ENCODE measurements at regions not wholly inside any gene's neighbourhood (a gene's known extent, or its start where the extent isn't known, plus 50 kb on each side); places are given as distances from the start of the nearest gene placed in this dataset.

GRCh38 chr5:165858118-165858517 is 2352.7 kb downstream of the MAT2B start:
- Histone ChIP-seq H2AFZ (ENCODE audit: control insufficient read depth, low read length) (no peak overlapping the region), H3K4me3 (ENCODE audit: control insufficient read depth in 2 of 3, extremely low read depth in 1 of 3, insufficient read depth in 2 of 3, low read depth in 1 of 3, low read length in 3 of 3) (no peak overlapping the region), H3K4me1 (ENCODE audit: control insufficient read depth, extremely low read depth, insufficient read depth, low read length) (no peaks in the 10 kb centered on the region), H4K20me1 (ENCODE audit: control insufficient read depth, extremely low read depth, insufficient read depth, low read length) (no peaks in the 10 kb centered on the region), H3K4me2 (ENCODE audit: control insufficient read depth, extremely low read depth, insufficient read depth, low read depth, low read length) (no peak overlapping the region), H3K9ac (ENCODE audit: control insufficient read depth, extremely low read depth, insufficient read depth, low read length) (no peak overlapping the region), H3K36me3 (ENCODE audit: control insufficient read depth in 2 of 2, extremely low read depth in 1 of 2, insufficient read depth in 2 of 2, low read length in 2 of 2) (no peaks in the 10 kb centered on the region), H3K9me3 (ENCODE audit: control insufficient read depth, low read depth, low read length) (no peaks in the 10 kb centered on the region), H3K27ac (ENCODE audit: control insufficient read depth, insufficient read depth, low read length) (no peak overlapping the region), H3K79me2 (ENCODE audit: control insufficient read depth, insufficient read depth, low read length) (no peaks in the 10 kb centered on the region), H3K9me1 (ENCODE audit: control insufficient read depth, extremely low read depth, insufficient read depth, low read length) (no peaks in the 10 kb centered on the region), H3K27me3 (ENCODE audit: control insufficient read depth, extremely low read depth, insufficient read depth, low read length) (no peaks in the 10 kb centered on the region)
- dilution Hi-C loops (cut with MboI; ENCODE audit: extremely low pct_ligation_motif_present, low sequenced_read_pairs): no loop called here
- TF ChIP-seq EZH2 (IDR thresholded peaks at IDR 0.05; ENCODE audit: low read length) (no peak), CTCF (optimal IDR thresholded peaks at IDR 0.05 in 1 of 3, IDR thresholded peaks at IDR 0.05 in 1 of 3, conservative IDR thresholded peaks at IDR 0.05 in 1 of 3; ENCODE audit: extremely low read depth in 1 of 3, insufficient read depth in 2 of 3, low read length in 3 of 3) (no peak)
- FAIRE-seq: no peak
- no peak for DNase-seq (ENCODE audit: low read depth, low spot score)

GRCh38 chr5:165859251-165859650 is 2353.8 kb downstream of the MAT2B start:
- dilution Hi-C loops (cut with MboI; ENCODE audit: extremely low pct_ligation_motif_present, low sequenced_read_pairs): no loop called here
- H3K79me2 ChIP-seq (ENCODE audit: control insufficient read depth, insufficient read depth, low read length): no peaks in the 10 kb centered on the region
- H3K4me2 ChIP-seq (ENCODE audit: control insufficient read depth, extremely low read depth, insufficient read depth, low read depth, low read length): no peak overlapping the region
- no peak for FAIRE-seq
- no peaks in the 10 kb centered on the region for H3K36me3 ChIP-seq (ENCODE audit: control insufficient read depth in 2 of 2, extremely low read depth in 1 of 2, insufficient read depth in 2 of 2, low read length in 2 of 2)
- no peaks in the 10 kb centered on the region for H3K9me3 ChIP-seq (ENCODE audit: control insufficient read depth, low read depth, low read length)
- no peak overlapping the region for H3K4me3 ChIP-seq (ENCODE audit: control insufficient read depth in 2 of 3, extremely low read depth in 1 of 3, insufficient read depth in 2 of 3, low read depth in 1 of 3, low read length in 3 of 3)
- no peak overlapping the region for H3K9ac ChIP-seq (ENCODE audit: control insufficient read depth, extremely low read depth, insufficient read depth, low read length)
- H2AFZ ChIP-seq (ENCODE audit: control insufficient read depth, low read length): no peak overlapping the region
- no peaks in the 10 kb centered on the region for H3K9me1 ChIP-seq (ENCODE audit: control insufficient read depth, extremely low read depth, insufficient read depth, low read length)
- no peak for DNase-seq (ENCODE audit: low read depth, low spot score)
- no peaks in the 10 kb centered on the region for H4K20me1 ChIP-seq (ENCODE audit: control insufficient read depth, extremely low read depth, insufficient read depth, low read length)
- no peaks in the 10 kb centered on the region for H3K4me1 ChIP-seq (ENCODE audit: control insufficient read depth, extremely low read depth, insufficient read depth, low read length)
- H3K27me3 ChIP-seq (ENCODE audit: control insufficient read depth, extremely low read depth, insufficient read depth, low read length): no peaks in the 10 kb centered on the region
- no peak for TF ChIP-seq EZH2 (IDR thresholded peaks at IDR 0.05; ENCODE audit: low read length)
- no peak for TF ChIP-seq CTCF (optimal IDR thresholded peaks at IDR 0.05 in 1 of 3, IDR thresholded peaks at IDR 0.05 in 1 of 3, conservative IDR thresholded peaks at IDR 0.05 in 1 of 3; ENCODE audit: extremely low read depth in 1 of 3, insufficient read depth in 2 of 3, low read length in 3 of 3)
- no peak overlapping the region for H3K27ac ChIP-seq (ENCODE audit: control insufficient read depth, insufficient read depth, low read length)

Data from keratinocyte (primary cell).